Nephron progenitor cell (in vitro differentiated cells): ENCODE measurements at regions not wholly inside any gene's neighbourhood (a gene's known extent, or its start where the extent isn't known, plus 50 kb on each side); places are given as distances from the start of the nearest gene placed in this dataset.

Source experiments
- DNase-seq: peaks from one replicate; pipeline ENCODE4 v3.0.0; 2021
- H3K27ac Mint-ChIP-seq: 2 replicates; pipeline ENCODE4 v1.8.0; 2021; ENCODE audit warnings: mild to moderate bottlenecking, moderate library complexity, mixed read lengths
- H3K27me3 Mint-ChIP-seq: 2 replicates; pipeline ENCODE4 v1.8.0; 2021; ENCODE audit warnings: mild to moderate bottlenecking, low read depth, mixed read lengths; ENCODE audit not compliant: poor library complexity
- H3K36me3 Mint-ChIP-seq: 2 replicates; pipeline ENCODE4 v1.8.0; 2021; ENCODE audit warnings: low read depth, mixed read lengths
- H3K4me1 Mint-ChIP-seq: 2 replicates; pipeline ENCODE4 v1.8.0; 2021; ENCODE audit warnings: mixed read lengths
- H3K4me3 Mint-ChIP-seq: 2 replicates; pipeline ENCODE4 v1.8.0; 2021; ENCODE audit warnings: mild to moderate bottlenecking, moderate library complexity, mixed read lengths
- H3K9me3 Mint-ChIP-seq: 2 replicates; pipeline ENCODE4 v1.8.0; 2021; ENCODE audit warnings: mild to moderate bottlenecking, moderate library complexity, mixed read lengths
- CTCF ChIP-seq: fragments of 200-600 bp; sonication (generic); IDR thresholded peaks from 2 replicates; pipeline ENCODE4 v1.5.0; 2021; ENCODE audit warnings: antibody characterized with exemption

- DNase-seq = no peak
- no peak for TF ChIP-seq CTCF
- no peaks in the 10 kb centered on the region for H3K9me3 Mint-ChIP-seq
- H3K27me3 Mint-ChIP-seq = peaks cover 20% of the 10 kb centered on the region
- H3K27ac Mint-ChIP-seq = no peak overlapping the region
- no peaks in the 10 kb centered on the region for H3K36me3 Mint-ChIP-seq
- peaks cover 14% of the 10 kb centered on the region for H3K4me1 Mint-ChIP-seq
- no peak overlapping the region for H3K4me3 Mint-ChIP-seq
Observed at GRCh38 chr11:45048313-45048841, 97.7 kb upstream of the TP53I11 start.

GRCh38 chr11:45048870-45049691 is 97.4 kb upstream of the PRDM11 start:
- Mint-ChIP-seq H3K9me3 (no peaks in the 10 kb centered on the region), H3K27me3 (peaks cover 23% of the 10 kb centered on the region), H3K27ac (no peak overlapping the region), H3K36me3 (no peaks in the 10 kb centered on the region), H3K4me3 (no peak overlapping the region), H3K4me1 (peaks cover 14% of the 10 kb centered on the region)
- no peak for TF ChIP-seq CTCF
- no peak for DNase-seq

- TF ChIP-seq CTCF = no peak
Observed at GRCh38 chr11:45050111-45050510, 96.3 kb upstream of the PRDM11 start.

GRCh38 chr11:45051621-45052020 is 94.8 kb upstream of the PRDM11 start:
- Mint-ChIP-seq H3K27me3 (peaks cover 27% of the 10 kb centered on the region), H3K4me3 (no peak overlapping the region), H3K27ac (no peak overlapping the region), H3K4me1 (peaks cover 8% of the 10 kb centered on the region), H3K36me3 (no peaks in the 10 kb centered on the region), H3K9me3 (no peaks in the 10 kb centered on the region)
- DNase-seq = no peak
- no peak for TF ChIP-seq CTCF

More at GRCh38 chr11:45050111-45050510, 96.3 kb upstream of the PRDM11 start:
- Mint-ChIP-seq H3K27ac (no peak overlapping the region), H3K27me3 (peaks cover 24% of the 10 kb centered on the region), H3K4me3 (no peak overlapping the region), H3K9me3 (no peaks in the 10 kb centered on the region), H3K4me1 (peaks cover 8% of the 10 kb centered on the region), H3K36me3 (no peaks in the 10 kb centered on the region)
- no peak for DNase-seq

GRCh38 chr11:45052361-45052760 is 94.1 kb upstream of the PRDM11 start:
- Mint-ChIP-seq H3K27ac (no peak overlapping the region), H3K9me3 (no peaks in the 10 kb centered on the region), H3K36me3 (no peaks in the 10 kb centered on the region), H3K4me1 (peaks cover 8% of the 10 kb centered on the region), H3K4me3 (no peak overlapping the region), H3K27me3 (peaks cover 27% of the 10 kb centered on the region)
- no peak for DNase-seq
- TF ChIP-seq CTCF = no peak
